ENCODE measurements at regions not wholly inside any gene's neighbourhood (a gene's known extent, or its start where the extent isn't known, plus 50 kb on each side); places are given as distances from the start of the nearest gene placed in this dataset.

DNA sequence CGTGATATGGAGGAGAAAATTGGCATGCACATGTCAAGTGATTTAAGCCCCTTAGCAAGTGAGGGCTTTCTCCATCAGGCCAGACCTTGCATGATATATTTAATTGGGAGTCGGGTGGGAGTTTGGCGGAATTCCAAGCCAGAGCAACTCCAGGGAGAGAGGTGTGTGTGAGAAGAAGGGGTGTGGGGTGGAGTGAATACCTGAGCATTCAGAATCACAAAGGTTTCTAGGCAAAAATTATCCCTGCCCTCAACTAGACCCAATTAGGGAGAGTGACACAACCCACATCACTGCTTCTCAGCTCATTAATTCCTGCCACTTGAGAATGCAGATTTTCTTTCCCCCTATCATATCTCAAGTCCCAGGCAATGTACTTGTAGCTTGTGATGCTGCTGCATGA, 279.7 kb upstream of the TUT7 start:
- no peak overlapping the region for H3K27ac ChIP-seq (ENCODE audit: low read depth in 1 of 2, low read length in 2 of 2)
- no peak overlapping the region for H3K4me2 ChIP-seq (replicated peaks; ENCODE audit: extremely low read depth, low read length, poor library complexity, severe bottlenecking)
- H3K27me3 ChIP-seq (ENCODE audit: control insufficient read depth in 2 of 2, insufficient read depth in 2 of 2, low read length in 2 of 2): peaks cover 0 to 9% of the 10 kb centered on the region in 2 donors
- DNase-seq: no peak
- Mint-ChIP-seq H3K27ac (no peak overlapping the region), H3K36me3 (no peaks in the 10 kb centered on the region), H3K4me1 (no peaks in the 10 kb centered on the region), H3K4me3 (no peak overlapping the region), H3K9me3 (peaks cover 0 to 2% (median 0%) of the 10 kb centered on the region in 7 donors), H3K27me3 (ENCODE audit: low read depth in 3 of 3) (peaks cover 0 to 12% (median 7%) of the 10 kb centered on the region in 3 donors)
- intact Hi-C loops (cut with micrococcal nuclease): loop anchor here (5.0 to 10.0 kb wide), 2 partner anchors 673 to 691 kb away; no protein-coding TSS in a partner anchor
- WGBS (ENCODE audit: insufficient coverage): 100% methylated on average over 1 of the region's 3 CpGs
- H2AFZ ChIP-seq (ENCODE audit: insufficient read depth, low read depth, low read length, poor library complexity, severe bottlenecking): no peak overlapping the region
- no peaks in the 10 kb centered on the region for H3K36me3 ChIP-seq (replicated peaks in 1 of 2; ENCODE audit: control insufficient read depth in 1 of 2, insufficient read depth in 2 of 2, low read length in 2 of 2)
- H3K79me2 ChIP-seq (ENCODE audit: insufficient read depth, low read length): no peaks in the 10 kb centered on the region
- H3K4me1 ChIP-seq (ENCODE audit: control insufficient read depth in 1 of 2, insufficient read depth in 2 of 2, low read length in 2 of 2): no peaks in the 10 kb centered on the region
- no peak overlapping the region for H3K9ac ChIP-seq (ENCODE audit: insufficient read depth, low read length, poor library complexity, severe bottlenecking)
- H3K4me3 ChIP-seq (replicated peaks in 1 of 3; ENCODE audit: low read depth in 2 of 3, low read length in 3 of 3): no peak overlapping the region
- no peaks in the 10 kb centered on the region for H4K20me1 ChIP-seq (ENCODE audit: insufficient read depth, low read length)
- TF ChIP-seq, protein P1, sequence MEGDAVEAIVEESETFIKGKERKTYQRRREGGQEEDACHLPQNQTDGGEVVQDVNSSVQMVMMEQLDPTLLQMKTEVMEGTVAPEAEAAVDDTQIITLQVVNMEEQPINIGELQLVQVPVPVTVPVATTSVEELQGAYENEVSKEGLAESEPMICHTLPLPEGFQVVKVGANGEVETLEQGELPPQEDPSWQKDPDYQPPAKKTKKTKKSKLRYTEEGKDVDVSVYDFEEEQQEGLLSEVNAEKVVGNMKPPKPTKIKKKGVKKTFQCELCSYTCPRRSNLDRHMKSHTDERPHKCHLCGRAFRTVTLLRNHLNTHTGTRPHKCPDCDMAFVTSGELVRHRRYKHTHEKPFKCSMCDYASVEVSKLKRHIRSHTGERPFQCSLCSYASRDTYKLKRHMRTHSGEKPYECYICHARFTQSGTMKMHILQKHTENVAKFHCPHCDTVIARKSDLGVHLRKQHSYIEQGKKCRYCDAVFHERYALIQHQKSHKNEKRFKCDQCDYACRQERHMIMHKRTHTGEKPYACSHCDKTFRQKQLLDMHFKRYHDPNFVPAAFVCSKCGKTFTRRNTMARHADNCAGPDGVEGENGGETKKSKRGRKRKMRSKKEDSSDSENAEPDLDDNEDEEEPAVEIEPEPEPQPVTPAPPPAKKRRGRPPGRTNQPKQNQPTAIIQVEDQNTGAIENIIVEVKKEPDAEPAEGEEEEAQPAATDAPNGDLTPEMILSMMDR (IDR thresholded peaks at IDR 0.05): no peak
- H3K9me3 ChIP-seq (replicated peaks in 1 of 2; ENCODE audit: control insufficient read depth in 1 of 2, insufficient read depth in 1 of 2, low read length in 2 of 2): no peaks in the 10 kb centered on the region

DNA sequence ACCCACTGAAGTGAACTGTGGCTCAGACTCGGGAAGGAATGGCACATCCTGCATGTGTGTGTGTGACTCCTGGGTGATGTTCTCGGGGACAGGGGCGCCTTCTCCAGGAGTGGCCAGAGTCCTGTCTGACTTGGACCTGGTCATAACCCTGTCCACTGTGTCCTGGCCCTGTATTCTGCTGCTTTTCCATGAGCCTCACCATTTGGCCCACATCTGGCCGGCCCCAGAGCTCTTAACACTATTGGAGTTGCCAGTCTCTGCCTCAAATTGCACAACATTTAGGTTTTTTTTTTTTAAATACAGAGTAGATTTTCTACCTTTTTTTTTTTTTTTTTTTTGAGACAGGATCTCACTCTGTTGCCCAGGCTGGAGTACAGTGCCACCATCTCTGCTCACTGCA, 278.3 kb upstream of the TUT7 start:
- H3K9me3 ChIP-seq (replicated peaks in 1 of 2; ENCODE audit: control insufficient read depth in 1 of 2, insufficient read depth in 1 of 2, low read length in 2 of 2): no peaks in the 10 kb centered on the region

More for the DNA sequence above, 278.3 kb upstream of the TUT7 start:
- WGBS (ENCODE audit: insufficient coverage): no CpG with 5 or more reads among the region's 4 CpGs
- peaks cover 0 to 2% (median 0%) of the 10 kb centered on the region in 7 donors for H3K9me3 Mint-ChIP-seq
- H3K36me3 Mint-ChIP-seq: no peaks in the 10 kb centered on the region
- Histone ChIP-seq H3K4me2 (replicated peaks; ENCODE audit: extremely low read depth, low read length, poor library complexity, severe bottlenecking) (no peak overlapping the region), H3K36me3 (replicated peaks in 1 of 2; ENCODE audit: control insufficient read depth in 1 of 2, insufficient read depth in 2 of 2, low read length in 2 of 2) (no peaks in the 10 kb centered on the region), H2AFZ (ENCODE audit: insufficient read depth, low read depth, low read length, poor library complexity, severe bottlenecking) (no peak overlapping the region), H4K20me1 (ENCODE audit: insufficient read depth, low read length) (no peaks in the 10 kb centered on the region), H3K9ac (ENCODE audit: insufficient read depth, low read length, poor library complexity, severe bottlenecking) (no peak overlapping the region), H3K4me1 (ENCODE audit: control insufficient read depth in 1 of 2, insufficient read depth in 2 of 2, low read length in 2 of 2) (no peaks in the 10 kb centered on the region), H3K27me3 (ENCODE audit: control insufficient read depth in 2 of 2, insufficient read depth in 2 of 2, low read length in 2 of 2) (peaks cover 0 to 6% of the 10 kb centered on the region in 2 donors), H3K4me3 (replicated peaks in 1 of 3; ENCODE audit: low read depth in 2 of 3, low read length in 3 of 3) (no peak overlapping the region), H3K79me2 (ENCODE audit: insufficient read depth, low read length) (no peaks in the 10 kb centered on the region), H3K27ac (ENCODE audit: low read depth in 1 of 2, low read length in 2 of 2) (no peak overlapping the region)
- H3K4me1 Mint-ChIP-seq: no peaks in the 10 kb centered on the region
- H3K27ac Mint-ChIP-seq: no peak overlapping the region
- DNase-seq: no peak
- intact Hi-C loops (cut with micrococcal nuclease): loop anchor here (5.0 to 10.0 kb wide), 2 partner anchors 675 to 692 kb away; no protein-coding TSS in a partner anchor
- TF ChIP-seq, protein P1 (IDR thresholded peaks at IDR 0.05): no peak
- peaks cover 0 to 8% (median 8%) of the 10 kb centered on the region in 3 donors for H3K27me3 Mint-ChIP-seq (ENCODE audit: low read depth in 3 of 3)
- H3K4me3 Mint-ChIP-seq: no peak overlapping the region

Measured in CD14-positive monocyte (primary cell).